A172 (cell line): ENCODE measurements at regions not wholly inside any gene's neighbourhood (a gene's known extent, or its start where the extent isn't known, plus 50 kb on each side); places are given as distances from the start of the nearest gene placed in this dataset.

ENCODE experiments used
- DNase-seq: peaks from one replicate; pipeline ENCODE4 v3.0.0-alpha.2; 2015; ENCODE audit warnings: low spot score

DNA sequence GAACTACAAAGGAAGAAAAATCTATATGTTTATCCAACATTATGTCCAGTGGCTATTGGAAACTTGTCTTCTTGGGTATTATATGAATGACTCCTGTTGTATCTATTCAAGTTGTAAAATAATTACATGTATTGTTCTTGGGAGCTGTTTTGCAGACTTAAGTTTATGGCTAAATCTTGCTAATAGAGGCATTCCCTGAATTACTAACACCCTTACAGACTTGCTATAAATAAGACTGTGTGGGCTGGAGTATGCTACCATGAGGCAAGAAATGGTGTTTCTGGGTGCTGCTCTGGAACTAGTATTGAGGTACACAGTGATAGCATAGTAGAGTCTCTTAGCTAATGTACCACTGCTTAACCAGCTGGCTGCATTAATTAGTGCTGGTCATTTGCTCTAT is 155.1 kb downstream of the HIPK3 start:
- DNase-seq, result no peak

DNA sequence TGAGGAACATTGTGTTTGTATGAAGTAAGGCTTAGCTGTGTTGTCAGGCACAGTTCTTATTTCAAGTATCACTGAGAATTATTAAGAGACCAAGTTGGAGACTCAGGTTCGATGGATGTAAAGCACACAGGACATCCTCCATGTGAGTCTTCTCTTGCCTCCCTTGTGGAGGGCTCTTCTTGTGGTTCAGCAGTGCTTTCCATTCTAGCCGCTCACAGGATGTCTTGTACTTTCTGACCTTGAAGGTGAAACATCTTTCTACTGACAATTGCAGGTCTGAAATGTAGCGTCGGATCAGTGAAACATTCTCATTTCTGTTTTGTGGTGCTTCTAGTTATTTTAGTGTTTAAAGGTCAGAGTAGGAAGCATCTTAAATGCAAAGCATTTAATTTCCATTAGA is 154.6 kb downstream of the HIPK3 start:
- no peak for DNase-seq

DNA sequence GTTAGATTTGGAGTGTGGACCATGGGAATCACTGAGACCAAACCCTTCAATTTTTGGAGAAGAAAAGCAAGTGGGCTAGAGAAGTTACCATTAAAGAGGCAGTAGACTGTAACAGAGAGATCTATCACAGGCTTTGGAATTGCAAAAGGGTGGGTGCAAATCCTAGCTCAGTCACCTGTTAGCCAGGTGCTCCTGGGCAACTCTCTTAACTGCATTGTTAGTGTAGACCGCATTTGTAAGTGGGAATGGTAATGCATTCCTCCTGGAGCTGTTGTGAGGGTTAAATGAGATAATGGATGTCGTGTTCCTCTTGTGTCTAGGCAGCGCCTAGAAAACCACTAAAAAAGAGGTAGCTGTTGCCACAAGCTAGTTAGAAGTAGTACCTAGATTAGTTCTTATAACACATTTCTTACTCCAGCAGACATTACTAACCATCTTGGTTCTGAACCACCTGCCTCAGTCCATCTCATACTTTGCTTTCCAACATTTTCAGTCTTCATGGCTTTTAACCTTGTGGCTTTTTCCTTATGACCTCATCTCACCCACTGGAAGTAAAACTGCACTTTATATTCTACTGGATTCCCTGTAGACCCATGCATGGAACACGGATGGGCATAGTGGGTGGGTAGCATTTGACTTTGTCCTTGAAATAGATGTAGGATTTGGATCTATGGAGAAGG is 153.0 kb downstream of the HIPK3 start:
- DNase-seq, result no peak
